CD4-positive, alpha-beta T cell treated with Interleukin-15 for 4 hours (primary cell): ENCODE measurements at regions not wholly inside any gene's neighbourhood (a gene's known extent, or its start where the extent isn't known, plus 50 kb on each side); places are given as distances from the start of the nearest gene placed in this dataset.

Source experiments
- DNase-seq: peaks from one replicate; pipeline ENCODE4 v3.0.0-alpha.2; 2020; ENCODE audit warnings: low spot score

GRCh38 chr2:64283641-64284361, 139.6 kb upstream of the PELI1 start:
- peak; percentile 41 for DNase-seq

DNA sequence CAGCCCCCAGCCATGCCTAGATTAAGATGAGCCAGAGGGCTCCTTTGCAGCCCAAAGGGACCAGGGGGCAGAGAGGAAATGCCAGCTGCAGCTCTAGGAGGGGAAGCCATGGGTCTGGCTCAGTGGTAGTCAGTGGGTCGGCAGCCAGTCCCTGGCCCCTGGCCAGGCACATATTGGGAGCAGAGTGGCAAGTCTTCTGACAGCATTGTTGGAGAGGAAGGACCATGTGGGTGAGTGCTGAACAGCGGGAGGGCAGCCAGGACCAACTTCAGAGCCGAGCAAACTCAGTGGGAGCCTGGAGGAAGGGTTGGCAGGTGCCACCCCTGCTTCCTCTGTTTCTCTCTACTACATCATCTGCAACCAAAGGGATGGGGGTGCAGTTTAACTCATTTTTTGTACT, 140.5 kb upstream of the PELI1 start:
- no peak for DNase-seq

- no peak for DNase-seq
These were observed 143.1 kb upstream of the PELI1 start for GRCh38 chr2:64287202-64287740.

DNA sequence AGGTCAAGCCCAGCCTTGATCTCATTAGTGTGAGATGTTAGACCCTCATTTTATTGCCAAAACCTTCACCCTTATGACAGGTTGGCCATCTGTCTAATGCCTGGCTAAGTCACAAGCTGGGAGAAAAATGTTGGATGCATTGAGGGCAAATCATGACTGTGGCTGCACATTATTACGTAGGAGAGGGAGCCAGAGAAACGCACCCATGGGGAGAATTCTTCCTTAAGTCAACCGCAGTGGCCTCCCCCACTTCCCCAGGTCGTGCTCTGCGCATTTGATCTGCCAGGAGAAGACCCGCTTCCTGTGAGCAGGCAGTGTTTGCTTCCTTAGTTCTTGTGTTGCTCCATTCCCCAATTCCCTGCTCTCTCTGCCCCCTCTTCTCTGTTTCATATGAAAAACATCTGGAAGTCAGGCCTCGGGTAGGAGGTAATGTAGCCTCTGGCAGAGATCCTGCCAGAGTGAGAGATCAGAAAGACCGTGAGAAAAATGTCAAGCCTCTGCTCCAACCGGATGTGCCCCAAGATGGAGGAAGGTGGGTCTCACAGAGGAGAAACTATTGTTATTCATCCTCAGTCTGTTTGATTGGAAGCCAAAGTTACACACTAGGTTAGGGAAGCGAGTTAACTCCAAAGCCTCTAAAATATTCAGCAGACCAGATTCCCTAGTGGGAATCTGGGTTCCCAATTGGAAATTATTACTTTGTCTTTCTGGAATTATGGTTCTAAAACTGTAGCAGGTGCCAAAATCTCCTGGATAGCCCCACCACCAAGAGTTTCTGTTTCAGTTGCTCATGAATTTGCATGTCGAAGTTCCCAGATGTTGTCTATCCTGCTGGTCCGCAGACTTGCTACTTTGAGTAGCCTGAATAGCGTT, 144.3 kb upstream of the PELI1 start:
- DNase-seq: no peak

DNA sequence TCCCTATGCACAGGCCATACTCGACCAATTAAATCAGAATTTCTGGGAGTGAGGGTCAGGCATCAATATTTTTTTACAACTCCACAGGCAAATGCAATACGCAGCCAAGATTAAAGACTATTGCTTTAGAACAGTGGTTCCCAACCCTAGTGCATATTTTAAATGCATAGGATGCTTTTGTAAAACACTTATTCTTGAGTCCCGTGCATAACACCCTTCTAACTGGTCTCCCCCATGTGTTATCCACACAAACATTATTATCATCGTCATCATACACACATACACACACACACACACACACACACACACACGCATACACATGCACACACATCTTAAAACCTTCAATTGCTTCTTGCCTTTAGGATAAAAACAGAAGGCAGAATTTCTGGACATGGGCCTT, 145.0 kb upstream of the PELI1 start:
- no peak for DNase-seq

DNA sequence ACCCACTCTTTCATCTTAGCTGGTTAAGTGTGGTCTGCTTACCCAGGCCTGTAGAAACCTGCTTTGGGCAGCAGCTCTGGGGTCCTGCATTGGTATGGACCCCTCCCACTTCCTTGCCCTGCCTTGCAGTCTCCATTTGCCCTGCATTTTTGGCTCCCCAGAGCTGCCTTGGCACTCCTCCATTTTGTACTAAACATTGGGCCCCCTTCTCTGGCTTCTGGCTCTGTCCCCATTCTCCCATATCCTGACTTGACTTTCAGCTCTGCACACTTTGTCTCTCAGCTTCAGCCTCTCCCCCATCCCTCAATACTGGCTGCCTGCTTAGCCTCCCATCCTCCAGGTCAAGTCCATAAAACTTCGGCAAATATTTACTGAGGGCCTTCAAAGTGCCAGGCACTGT, 145.5 kb upstream of the PELI1 start:
- no peak for DNase-seq

- no peak for DNase-seq
These were observed 147.0 kb upstream of the PELI1 start for GRCh38 chr2:64291181-64291580.

- no peak for DNase-seq
These were observed 151.3 kb upstream of the PELI1 start for GRCh38 chr2:64295326-64296139.

GRCh38 chr2:64296140-64296480, 151.9 kb upstream of the PELI1 start:
- DNase-seq: no peak

DNA sequence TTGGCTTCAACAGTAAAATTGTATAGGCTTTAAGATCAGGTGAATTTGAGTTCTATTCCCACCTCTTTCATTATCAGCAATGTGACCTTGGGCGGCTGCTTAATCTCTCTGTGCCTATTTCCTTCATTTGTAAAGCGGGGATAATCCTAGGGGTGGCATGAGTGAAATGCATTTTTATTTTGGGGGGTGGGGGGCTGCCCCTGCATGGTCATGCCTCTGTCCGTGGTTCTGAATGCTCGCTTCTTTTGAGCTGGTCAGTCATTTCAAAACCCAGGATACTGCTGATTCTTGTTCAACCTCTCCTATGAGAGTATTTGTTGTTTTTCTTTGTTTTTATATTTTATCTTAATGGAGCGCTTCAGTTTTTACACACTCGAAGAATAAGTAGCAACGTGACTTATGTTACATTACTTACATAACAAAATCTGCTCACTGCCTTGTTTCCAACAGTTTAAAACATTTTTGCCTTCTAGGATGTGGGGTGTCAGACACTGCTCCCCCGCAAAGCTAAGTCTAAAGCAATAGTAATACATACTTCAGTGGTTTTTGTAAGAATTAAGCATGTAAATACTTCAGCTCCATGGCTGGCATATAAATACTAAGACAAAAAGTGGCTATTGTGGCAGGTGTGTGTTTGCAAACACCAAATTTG, 152.6 kb upstream of the PELI1 start:
- no peak for DNase-seq

DNA sequence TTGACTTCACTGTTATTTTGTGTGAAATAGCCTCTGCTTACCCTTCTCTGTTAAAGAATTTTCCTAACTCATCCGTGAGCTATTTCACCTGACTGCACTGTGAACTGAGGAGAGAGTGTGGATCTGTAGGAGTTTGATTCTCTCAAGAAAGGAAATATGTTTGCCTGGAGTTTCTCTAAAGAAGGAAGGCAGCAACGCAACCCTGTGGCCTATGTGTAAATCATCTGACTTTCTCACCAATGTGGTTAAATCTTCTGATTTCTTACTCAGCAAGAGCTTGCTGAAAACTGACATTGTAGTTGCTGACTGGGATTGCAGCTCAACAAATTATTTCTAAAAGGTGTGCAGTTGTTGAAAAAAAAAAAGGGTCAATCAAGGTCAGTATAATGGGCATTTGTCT, 153.9 kb upstream of the PELI1 start:
- no peak for DNase-seq

- DNase-seq: no peak
These were observed 153.9 kb upstream of the LGALSL start for GRCh38 chr2:64300066-64300465.

- no peak for DNase-seq
These were observed 150.7 kb upstream of the LGALSL start for GRCh38 chr2:64303250-64303649.

DNA sequence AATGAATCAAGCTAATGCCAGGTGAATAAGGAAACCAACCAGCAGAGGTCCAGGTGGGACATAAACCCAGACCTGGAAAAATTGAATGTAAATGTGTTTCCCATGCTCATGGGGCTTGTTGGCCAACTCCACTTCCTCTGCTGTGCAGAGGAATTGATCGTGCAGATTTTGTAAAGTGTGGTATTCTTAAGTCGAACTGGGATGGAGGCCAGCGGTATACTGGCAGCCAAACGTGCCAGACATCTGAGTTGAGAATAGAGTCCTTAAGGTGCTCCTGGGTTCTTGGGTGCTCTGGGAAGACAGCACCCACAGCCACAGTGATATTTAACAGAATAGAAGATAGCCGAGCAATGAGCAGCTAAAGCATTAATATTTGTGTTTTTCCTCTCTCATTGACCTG, 146.5 kb upstream of the LGALSL start:
- DNase-seq: no peak

DNA sequence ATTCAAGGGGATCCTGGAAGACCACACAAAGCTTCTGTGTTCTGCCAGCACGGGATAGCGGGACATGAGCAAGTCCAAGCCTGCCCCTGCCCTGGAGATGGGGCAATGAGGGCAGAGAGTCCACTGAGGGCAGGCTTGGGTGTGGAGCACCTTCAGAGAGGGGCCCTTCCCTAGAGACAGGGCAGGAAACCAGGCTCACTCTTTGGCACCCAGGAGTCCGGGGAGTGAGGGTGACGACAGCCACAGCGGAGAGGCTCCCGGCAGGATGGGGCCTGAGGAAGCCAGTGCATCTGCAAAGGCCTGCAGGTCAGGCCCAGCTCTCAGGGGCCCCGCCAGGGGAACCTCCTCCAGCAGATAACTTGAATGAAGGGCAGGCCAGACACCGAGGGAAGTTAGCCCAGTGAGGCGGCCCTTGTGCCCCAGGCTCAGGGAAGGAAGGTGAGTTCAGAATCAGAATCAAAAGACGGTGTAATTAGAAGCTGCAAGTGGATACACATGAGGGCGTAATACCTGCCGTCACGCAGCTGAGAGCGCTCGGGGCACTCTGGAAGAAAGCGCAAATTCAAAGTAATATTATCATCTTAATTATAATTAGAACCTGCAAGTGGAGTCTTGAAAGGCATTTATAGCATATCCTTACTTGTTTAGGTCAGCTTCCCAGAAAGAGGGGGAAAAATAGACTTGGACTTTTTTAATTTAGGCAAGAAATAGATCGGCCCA, 142.6 kb upstream of the LGALSL start:
- DNase-seq: no peak

DNA sequence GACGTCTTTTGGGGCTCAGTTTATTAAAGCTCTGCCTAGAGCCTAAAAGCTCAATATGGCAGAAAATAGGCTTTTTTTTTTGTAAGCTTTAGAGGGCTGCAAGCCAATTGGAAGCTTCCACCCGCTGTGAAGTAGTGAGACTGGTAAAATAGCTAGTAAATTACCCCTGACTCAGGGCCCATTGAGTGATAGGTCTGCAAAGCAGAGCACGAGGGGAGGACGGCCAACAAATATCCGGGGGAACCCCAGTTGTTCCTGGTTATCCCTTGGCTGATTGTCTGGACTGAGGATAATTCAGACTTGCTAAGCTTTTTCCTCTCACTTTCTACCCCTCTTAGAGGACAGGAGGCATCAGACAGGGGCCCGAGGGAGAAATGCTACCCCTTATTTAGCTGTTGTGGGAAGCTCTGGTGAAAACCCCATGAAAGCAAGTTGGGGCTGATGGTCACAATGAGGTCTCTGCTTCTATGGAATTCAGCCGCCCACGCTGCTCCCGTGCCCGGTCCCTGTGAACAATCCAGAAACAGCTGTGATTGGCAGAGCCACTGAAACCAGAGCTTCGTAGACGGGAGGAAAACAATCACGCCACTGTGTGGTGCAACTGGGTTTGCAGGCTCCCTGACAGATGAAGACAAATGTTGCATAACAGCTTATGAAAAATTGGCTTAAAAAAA, 141.9 kb upstream of the LGALSL start:
- DNase-seq: no peak

DNA sequence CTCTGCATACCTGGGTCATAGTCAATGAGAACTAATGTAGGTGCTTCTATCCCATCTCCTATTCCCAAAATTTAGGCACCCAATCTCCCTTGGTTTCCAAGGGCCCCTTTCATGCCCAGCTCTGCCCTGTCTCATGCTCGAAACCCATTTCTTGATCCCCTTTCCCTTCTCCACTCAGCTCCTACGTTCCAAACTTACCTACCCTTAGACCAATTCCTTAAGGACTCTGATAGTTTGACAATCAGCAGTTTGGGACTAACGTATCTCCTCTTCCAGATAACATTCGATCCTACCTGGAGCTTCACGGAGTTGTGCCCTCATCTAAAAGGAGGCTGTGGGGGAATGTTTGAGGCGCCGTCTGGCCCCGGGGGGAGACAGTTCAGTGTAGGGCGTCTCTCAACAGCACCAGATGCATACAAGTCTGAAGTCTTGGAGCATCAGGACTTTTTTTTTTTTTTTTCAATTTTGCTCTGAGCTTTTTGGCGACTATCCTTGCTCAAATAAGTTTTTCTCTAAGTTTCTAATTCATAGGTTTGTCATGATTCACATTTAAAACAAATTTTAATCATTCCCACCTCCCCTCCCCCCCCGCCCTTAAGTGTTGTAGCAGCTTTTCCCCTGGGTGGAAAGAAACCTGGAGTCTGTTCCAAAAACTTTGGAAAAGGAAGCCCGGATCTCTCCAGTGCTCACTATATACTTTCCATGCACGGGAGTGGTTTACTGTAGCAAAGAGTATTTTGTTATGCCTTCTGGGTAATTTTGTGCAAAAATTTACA, 141.2 kb upstream of the LGALSL start:
- no peak for DNase-seq

DNA sequence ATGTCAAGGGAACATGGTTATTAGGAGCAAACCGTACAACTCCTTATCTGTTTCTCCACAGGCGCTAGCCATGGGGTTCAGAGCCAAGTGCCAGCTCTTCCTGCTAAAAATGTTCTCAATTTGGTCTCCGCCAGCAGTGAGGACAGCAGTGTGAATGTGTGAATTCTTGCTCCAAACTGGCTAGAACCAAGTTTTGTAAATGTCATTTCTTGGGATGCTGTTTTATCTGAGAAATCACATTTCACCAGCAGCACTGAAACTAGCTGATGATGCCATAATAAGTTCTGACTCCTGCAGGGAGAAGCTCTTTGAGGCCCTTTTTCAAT, 140.6 kb upstream of the LGALSL start:
- DNase-seq: no peak

DNA sequence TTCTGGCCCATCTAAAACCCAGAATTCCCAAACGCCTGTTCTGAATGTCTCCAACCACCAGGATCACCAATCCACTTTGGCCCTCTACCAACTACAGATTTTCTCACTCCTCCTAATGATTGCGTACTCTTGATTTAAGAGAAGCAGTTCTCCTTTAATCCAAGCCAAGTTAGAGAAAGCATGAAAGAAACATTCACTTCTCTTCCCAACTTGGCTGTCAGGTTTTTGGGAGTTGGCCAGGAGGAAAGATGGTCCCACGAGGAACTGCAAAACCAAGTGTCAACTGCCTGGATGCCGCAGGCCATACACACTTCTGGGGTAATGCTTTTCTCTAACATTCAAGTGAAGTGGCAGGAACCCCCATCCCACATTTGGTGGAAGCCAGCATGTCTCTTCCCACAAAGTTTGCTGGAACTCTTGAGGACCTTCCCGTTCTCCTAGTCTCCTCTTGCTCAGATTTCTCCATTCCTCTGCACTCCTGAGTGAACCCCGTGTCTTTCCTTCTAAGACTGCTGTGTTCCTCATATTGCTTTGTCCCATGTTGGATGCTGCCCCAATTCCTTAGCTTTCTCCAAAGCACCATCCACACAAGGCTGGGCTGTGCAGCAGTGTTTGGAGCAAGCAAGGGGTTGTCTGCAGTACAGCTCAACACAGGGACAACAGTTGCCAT, 138.5 kb upstream of the LGALSL start:
- DNase-seq: no peak
